Right lobe of liver (tissue), 4 donors: ENCODE measurements at regions not wholly inside any gene's neighbourhood (a gene's known extent, or its start where the extent isn't known, plus 50 kb on each side); places are given as distances from the start of the nearest gene placed in this dataset.

Experiments
- POLR2A ChIP-seq: fragments of 450-650 bp; IDR thresholded peaks from one replicate; pipeline ENCODE4 v1.6.1; 2017; ENCODE audit warnings: antibody characterized with exemption, mild to moderate bottlenecking
- TF ChIP-seq, protein P1 (sequence below), 4 donors: fragments of 200-600 bp in 3 of 4; fragments of 450-650 bp in 1 of 4; IDR thresholded peaks; one replicate each; pipeline versions ENCODE4 v1.5.1 to v1.8.0; 2016 to 2022; ENCODE audit warnings: antibody characterized with exemption in 4 of 4, mild to moderate bottlenecking in 2 of 4
- donor health status: DM: no; HTN: no; CAD: no.
- donor health status: DM: no; HTN: no; CAD: no.
- donor health status: DM: no; HTN: yes; CAD: no.

DNA sequence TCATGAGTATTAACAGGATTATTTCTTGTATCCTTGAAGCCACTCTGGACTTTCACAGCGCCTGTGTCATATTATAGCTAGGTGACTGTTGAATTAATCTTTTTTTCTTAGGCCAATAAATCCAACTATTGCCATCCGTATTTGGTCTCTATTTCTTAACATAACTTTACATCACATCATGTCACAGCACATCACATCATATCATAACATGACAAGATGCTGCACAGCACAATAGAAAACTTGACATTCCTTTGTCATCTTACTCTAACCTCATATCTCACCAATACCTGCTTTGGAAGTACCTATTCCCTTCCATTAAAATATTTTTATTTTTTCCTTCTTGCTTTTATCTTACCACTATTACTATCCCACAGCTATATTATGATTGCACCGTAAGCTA is 1480.8 kb downstream of the TECRL start:
- TF ChIP-seq POLR2A = no peak
- TF ChIP-seq, protein P1, sequence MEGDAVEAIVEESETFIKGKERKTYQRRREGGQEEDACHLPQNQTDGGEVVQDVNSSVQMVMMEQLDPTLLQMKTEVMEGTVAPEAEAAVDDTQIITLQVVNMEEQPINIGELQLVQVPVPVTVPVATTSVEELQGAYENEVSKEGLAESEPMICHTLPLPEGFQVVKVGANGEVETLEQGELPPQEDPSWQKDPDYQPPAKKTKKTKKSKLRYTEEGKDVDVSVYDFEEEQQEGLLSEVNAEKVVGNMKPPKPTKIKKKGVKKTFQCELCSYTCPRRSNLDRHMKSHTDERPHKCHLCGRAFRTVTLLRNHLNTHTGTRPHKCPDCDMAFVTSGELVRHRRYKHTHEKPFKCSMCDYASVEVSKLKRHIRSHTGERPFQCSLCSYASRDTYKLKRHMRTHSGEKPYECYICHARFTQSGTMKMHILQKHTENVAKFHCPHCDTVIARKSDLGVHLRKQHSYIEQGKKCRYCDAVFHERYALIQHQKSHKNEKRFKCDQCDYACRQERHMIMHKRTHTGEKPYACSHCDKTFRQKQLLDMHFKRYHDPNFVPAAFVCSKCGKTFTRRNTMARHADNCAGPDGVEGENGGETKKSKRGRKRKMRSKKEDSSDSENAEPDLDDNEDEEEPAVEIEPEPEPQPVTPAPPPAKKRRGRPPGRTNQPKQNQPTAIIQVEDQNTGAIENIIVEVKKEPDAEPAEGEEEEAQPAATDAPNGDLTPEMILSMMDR (IDR thresholded peaks at IDR 0.05) = no peak
